ENCODE measurements at regions not wholly inside any gene's neighbourhood (a gene's known extent, or its start where the extent isn't known, plus 50 kb on each side); places are given as distances from the start of the nearest gene placed in this dataset.

- ATAC-seq: no peak
- H4K20me1 ChIP-seq (ENCODE audit: insufficient read depth, low read length): no peaks in the 10 kb centered on the region
- no peaks in the 10 kb centered on the region for H3K9me3 ChIP-seq (ENCODE audit: low read length)
- 6% methylated on average over 4 of the region's 4 CpGs for WGBS (ENCODE audit: low lambda C conversion rate)
- ChIA-PET CTCF (ENCODE audit: low intra/inter-chr PET ratio, low total read pairs) (no interaction called here), POLR2A (no interaction called here)
- TF ChIP-seq KDM6A (CRISPR knock-in tag; IDR thresholded peaks at IDR 0.05; ENCODE audit: low read depth): no peak
- DNase-seq (ENCODE audit: low spot score): no peak
- intact Hi-C loops (cut with micrococcal nuclease; ENCODE audit: unreplicated experiment) (no loop called here), in situ Hi-C loops (cut with HindIII; ENCODE audit: extremely low pct_ligation_motif_present, low pct_unique_long_range_greater_than_20kb) (no loop called here)
- no peak overlapping the region for H3K4me3 ChIP-seq (replicated peaks in 1 of 3; ENCODE audit: insufficient read depth in 1 of 3, low read depth in 2 of 3, low read length in 3 of 3)
- H3K79me2 ChIP-seq (ENCODE audit: insufficient read depth, low read length): no peaks in the 10 kb centered on the region
- FAIRE-seq: no peak
- H3K27ac ChIP-seq (ENCODE audit: extremely low read length, insufficient read depth, low read length): no peak overlapping the region
- no peaks in the 10 kb centered on the region for H3K36me3 ChIP-seq (replicated peaks in 1 of 2; ENCODE audit: control insufficient read depth in 1 of 2, insufficient read depth in 2 of 2, low read length in 2 of 2)
- H3K27me3 ChIP-seq (ENCODE audit: control insufficient read depth in 1 of 2, insufficient read depth in 2 of 2, low read length in 2 of 2): no peaks in the 10 kb centered on the region
- H3K4me2 ChIP-seq (ENCODE audit: low read depth, low read length): no peak overlapping the region
- no peak overlapping the region for H2AFZ ChIP-seq (ENCODE audit: low read length)
- H3K9ac ChIP-seq (ENCODE audit: insufficient read depth, low read depth, low read length): no peak overlapping the region
- H3K4me1 ChIP-seq (ENCODE audit: insufficient read depth, low read length): no peaks in the 10 kb centered on the region
- no TSS peak for BruUV-seq (replicated peaks)
Measured at GRCh38 chr3:78050276-78051065, 1010.6 kb downstream of the ROBO2 start.

GRCh38 chr3:78052746-78053145, 1012.8 kb downstream of the ROBO2 start:
- Histone ChIP-seq H3K27ac (ENCODE audit: extremely low read length, insufficient read depth, low read length) (no peak overlapping the region), H3K4me3 (replicated peaks in 1 of 3; ENCODE audit: insufficient read depth in 1 of 3, low read depth in 2 of 3, low read length in 3 of 3) (no peak overlapping the region), H3K4me2 (ENCODE audit: low read depth, low read length) (no peak overlapping the region), H3K27me3 (ENCODE audit: control insufficient read depth in 1 of 2, insufficient read depth in 2 of 2, low read length in 2 of 2) (no peaks in the 10 kb centered on the region), H3K79me2 (ENCODE audit: insufficient read depth, low read length) (no peaks in the 10 kb centered on the region), H3K4me1 (ENCODE audit: insufficient read depth, low read length) (no peaks in the 10 kb centered on the region), H3K36me3 (replicated peaks in 1 of 2; ENCODE audit: control insufficient read depth in 1 of 2, insufficient read depth in 2 of 2, low read length in 2 of 2) (no peaks in the 10 kb centered on the region), H3K9ac (ENCODE audit: insufficient read depth, low read depth, low read length) (no peak overlapping the region), H3K9me3 (ENCODE audit: low read length) (no peaks in the 10 kb centered on the region), H4K20me1 (ENCODE audit: insufficient read depth, low read length) (no peaks in the 10 kb centered on the region), H2AFZ (ENCODE audit: low read length) (no peak overlapping the region)
- 5% methylated on average over 8 of the region's 8 CpGs for WGBS (ENCODE audit: low lambda C conversion rate)
- FAIRE-seq (no peak), ATAC-seq (no peak), DNase-seq (ENCODE audit: low spot score) (no peak)
- TF ChIP-seq IRF9 (CRISPR knock-in tag; IDR thresholded peaks at IDR 0.05; ENCODE audit: borderline replicate concordance) (no peak), ZNF790 (CRISPR knock-in tag; IDR thresholded peaks at IDR 0.05; ENCODE audit: borderline replicate concordance) (no peak), GATAD2A (CRISPR knock-in tag; IDR thresholded peaks at IDR 0.05) (no peak), TIGD3 (CRISPR knock-in tag; IDR thresholded peaks at IDR 0.05; ENCODE audit: borderline replicate concordance) (no peak), DDIT3 (CRISPR knock-in tag; IDR thresholded peaks at IDR 0.05) (no peak), MLXIP (CRISPR knock-in tag; IDR thresholded peaks at IDR 0.05; ENCODE audit: borderline replicate concordance) (no peak), KDM1A (CRISPR knock-in tag; IDR thresholded peaks at IDR 0.05) (no peak)
- intact Hi-C loops (cut with micrococcal nuclease; ENCODE audit: unreplicated experiment): no loop called here
- POLR2A ChIA-PET: no interaction called here
- CTCF ChIA-PET (ENCODE audit: low intra/inter-chr PET ratio, low total read pairs): no interaction called here
- no TSS peak for BruUV-seq (replicated peaks)
- in situ Hi-C loops (cut with HindIII; ENCODE audit: extremely low pct_ligation_motif_present, low pct_unique_long_range_greater_than_20kb): no loop called here
